GM23338 (cell line): ENCODE measurements at regions not wholly inside any gene's neighbourhood (a gene's known extent, or its start where the extent isn't known, plus 50 kb on each side); places are given as distances from the start of the nearest gene placed in this dataset.

Source experiments
- CREB1 ChIP-seq: fragments of 250-450 bp; sonication (Bioruptor Pico); IDR thresholded peaks from 2 replicates; pipeline ENCODE4 v1.5.0; 2020; ENCODE audit warnings: low read depth, mild to moderate bottlenecking, moderate library complexity
- ETS1 ChIP-seq: IDR thresholded peaks from 2 replicates; pipeline ENCODE4 v1.6.1; 2016; ENCODE audit warnings: antibody characterized with exemption
- EZH2 ChIP-seq: fragments of 200-600 bp; sonication (generic); IDR thresholded peaks from one replicate; pipeline ENCODE4 v1.8.0; 2017; ENCODE audit warnings: antibody characterized with exemption, mild to moderate bottlenecking, low read depth; ENCODE audit not compliant: unreplicated experiment
- EZH2phosphoT487 ChIP-seq: fragments of 200-600 bp; sonication (generic); IDR thresholded peaks from one replicate; pipeline ENCODE4 v1.8.1; 2018; ENCODE audit warnings: antibody characterized with exemption; ENCODE audit not compliant: unreplicated experiment
- JUNB ChIP-seq: IDR thresholded peaks from one replicate; pipeline ENCODE4 v1.6.1; 2016; ENCODE audit warnings: antibody characterized with exemption; ENCODE audit not compliant: unreplicated experiment
- NANOG ChIP-seq: IDR thresholded peaks from 2 replicates; pipeline ENCODE4 v1.6.1; 2016; ENCODE audit warnings: antibody characterized with exemption, borderline replicate concordance
- POLR2AphosphoS5 ChIP-seq: IDR thresholded peaks from 2 replicates; pipeline ENCODE4 v1.6.1; 2016; ENCODE audit warnings: antibody characterized with exemption, low read depth
- STAT1 ChIP-seq: IDR thresholded peaks from one replicate; pipeline ENCODE4 v1.6.1; 2016; ENCODE audit warnings: antibody characterized with exemption; ENCODE audit not compliant: unreplicated experiment
- ZNF114 ChIP-seq: fragments of 250-450 bp; sonication (Bioruptor Pico); IDR thresholded peaks from 2 replicates; pipeline ENCODE4 v1.5.0; 2020; ENCODE audit warnings: mild to moderate bottlenecking, moderate library complexity
- ZNF331 ChIP-seq: fragments of 250-450 bp; sonication (Bioruptor Pico); IDR thresholded peaks from 2 replicates; pipeline ENCODE4 v1.5.0; 2020; ENCODE audit warnings: low read depth, mild to moderate bottlenecking, moderate library complexity
- TF ChIP-seq, protein P1 (sequence below), 2 experiments: fragments of 200-600 bp in 1 of 2; sonication (generic) in 1 of 2; conservative IDR thresholded peaks; 2 replicates each; pipeline versions ENCODE4 v1.5.1 to v1.6.1; 2016 to 2017; ENCODE audit warnings: antibody characterized with exemption in 2 of 2, low read depth in 2 of 2, mild to moderate bottlenecking in 2 of 2, moderate library complexity in 1 of 2
- TF ChIP-seq, protein P2 (sequence below): IDR thresholded peaks from one replicate; pipeline ENCODE4 v1.6.1; 2018; ENCODE audit warnings: antibody characterized with exemption; ENCODE audit not compliant: unreplicated experiment
- TF ChIP-seq, protein P3 (sequence below): fragments of 250-450 bp; sonication (Bioruptor Pico); IDR thresholded peaks from 2 replicates; pipeline ENCODE4 v1.5.0; 2020; ENCODE audit warnings: mild to moderate bottlenecking, moderate library complexity

GRCh38 chr12:114189266-114189665, 216.7 kb downstream of the TBX5 start:
- TF ChIP-seq, protein P1, sequence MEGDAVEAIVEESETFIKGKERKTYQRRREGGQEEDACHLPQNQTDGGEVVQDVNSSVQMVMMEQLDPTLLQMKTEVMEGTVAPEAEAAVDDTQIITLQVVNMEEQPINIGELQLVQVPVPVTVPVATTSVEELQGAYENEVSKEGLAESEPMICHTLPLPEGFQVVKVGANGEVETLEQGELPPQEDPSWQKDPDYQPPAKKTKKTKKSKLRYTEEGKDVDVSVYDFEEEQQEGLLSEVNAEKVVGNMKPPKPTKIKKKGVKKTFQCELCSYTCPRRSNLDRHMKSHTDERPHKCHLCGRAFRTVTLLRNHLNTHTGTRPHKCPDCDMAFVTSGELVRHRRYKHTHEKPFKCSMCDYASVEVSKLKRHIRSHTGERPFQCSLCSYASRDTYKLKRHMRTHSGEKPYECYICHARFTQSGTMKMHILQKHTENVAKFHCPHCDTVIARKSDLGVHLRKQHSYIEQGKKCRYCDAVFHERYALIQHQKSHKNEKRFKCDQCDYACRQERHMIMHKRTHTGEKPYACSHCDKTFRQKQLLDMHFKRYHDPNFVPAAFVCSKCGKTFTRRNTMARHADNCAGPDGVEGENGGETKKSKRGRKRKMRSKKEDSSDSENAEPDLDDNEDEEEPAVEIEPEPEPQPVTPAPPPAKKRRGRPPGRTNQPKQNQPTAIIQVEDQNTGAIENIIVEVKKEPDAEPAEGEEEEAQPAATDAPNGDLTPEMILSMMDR (conservative IDR thresholded peaks at IDR 0.05; ENCODE audit: low read depth in 2 of 2): no peak
- TF ChIP-seq POLR2AphosphoS5 (no peak), EZH2 (no peak), ZNF114 (CRISPR knock-in tag) (no peak), CREB1 (CRISPR knock-in tag) (no peak), JUNB (no peak), EZH2phosphoT487 (no peak), STAT1 (no peak), NANOG (no peak), ETS1 (no peak), ZNF331 (CRISPR knock-in tag) (no peak)
- TF ChIP-seq, protein P2, sequence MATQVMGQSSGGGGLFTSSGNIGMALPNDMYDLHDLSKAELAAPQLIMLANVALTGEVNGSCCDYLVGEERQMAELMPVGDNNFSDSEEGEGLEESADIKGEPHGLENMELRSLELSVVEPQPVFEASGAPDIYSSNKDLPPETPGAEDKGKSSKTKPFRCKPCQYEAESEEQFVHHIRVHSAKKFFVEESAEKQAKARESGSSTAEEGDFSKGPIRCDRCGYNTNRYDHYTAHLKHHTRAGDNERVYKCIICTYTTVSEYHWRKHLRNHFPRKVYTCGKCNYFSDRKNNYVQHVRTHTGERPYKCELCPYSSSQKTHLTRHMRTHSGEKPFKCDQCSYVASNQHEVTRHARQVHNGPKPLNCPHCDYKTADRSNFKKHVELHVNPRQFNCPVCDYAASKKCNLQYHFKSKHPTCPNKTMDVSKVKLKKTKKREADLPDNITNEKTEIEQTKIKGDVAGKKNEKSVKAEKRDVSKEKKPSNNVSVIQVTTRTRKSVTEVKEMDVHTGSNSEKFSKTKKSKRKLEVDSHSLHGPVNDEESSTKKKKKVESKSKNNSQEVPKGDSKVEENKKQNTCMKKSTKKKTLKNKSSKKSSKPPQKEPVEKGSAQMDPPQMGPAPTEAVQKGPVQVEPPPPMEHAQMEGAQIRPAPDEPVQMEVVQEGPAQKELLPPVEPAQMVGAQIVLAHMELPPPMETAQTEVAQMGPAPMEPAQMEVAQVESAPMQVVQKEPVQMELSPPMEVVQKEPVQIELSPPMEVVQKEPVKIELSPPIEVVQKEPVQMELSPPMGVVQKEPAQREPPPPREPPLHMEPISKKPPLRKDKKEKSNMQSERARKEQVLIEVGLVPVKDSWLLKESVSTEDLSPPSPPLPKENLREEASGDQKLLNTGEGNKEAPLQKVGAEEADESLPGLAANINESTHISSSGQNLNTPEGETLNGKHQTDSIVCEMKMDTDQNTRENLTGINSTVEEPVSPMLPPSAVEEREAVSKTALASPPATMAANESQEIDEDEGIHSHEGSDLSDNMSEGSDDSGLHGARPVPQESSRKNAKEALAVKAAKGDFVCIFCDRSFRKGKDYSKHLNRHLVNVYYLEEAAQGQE: no peak
- TF ChIP-seq, protein P3, sequence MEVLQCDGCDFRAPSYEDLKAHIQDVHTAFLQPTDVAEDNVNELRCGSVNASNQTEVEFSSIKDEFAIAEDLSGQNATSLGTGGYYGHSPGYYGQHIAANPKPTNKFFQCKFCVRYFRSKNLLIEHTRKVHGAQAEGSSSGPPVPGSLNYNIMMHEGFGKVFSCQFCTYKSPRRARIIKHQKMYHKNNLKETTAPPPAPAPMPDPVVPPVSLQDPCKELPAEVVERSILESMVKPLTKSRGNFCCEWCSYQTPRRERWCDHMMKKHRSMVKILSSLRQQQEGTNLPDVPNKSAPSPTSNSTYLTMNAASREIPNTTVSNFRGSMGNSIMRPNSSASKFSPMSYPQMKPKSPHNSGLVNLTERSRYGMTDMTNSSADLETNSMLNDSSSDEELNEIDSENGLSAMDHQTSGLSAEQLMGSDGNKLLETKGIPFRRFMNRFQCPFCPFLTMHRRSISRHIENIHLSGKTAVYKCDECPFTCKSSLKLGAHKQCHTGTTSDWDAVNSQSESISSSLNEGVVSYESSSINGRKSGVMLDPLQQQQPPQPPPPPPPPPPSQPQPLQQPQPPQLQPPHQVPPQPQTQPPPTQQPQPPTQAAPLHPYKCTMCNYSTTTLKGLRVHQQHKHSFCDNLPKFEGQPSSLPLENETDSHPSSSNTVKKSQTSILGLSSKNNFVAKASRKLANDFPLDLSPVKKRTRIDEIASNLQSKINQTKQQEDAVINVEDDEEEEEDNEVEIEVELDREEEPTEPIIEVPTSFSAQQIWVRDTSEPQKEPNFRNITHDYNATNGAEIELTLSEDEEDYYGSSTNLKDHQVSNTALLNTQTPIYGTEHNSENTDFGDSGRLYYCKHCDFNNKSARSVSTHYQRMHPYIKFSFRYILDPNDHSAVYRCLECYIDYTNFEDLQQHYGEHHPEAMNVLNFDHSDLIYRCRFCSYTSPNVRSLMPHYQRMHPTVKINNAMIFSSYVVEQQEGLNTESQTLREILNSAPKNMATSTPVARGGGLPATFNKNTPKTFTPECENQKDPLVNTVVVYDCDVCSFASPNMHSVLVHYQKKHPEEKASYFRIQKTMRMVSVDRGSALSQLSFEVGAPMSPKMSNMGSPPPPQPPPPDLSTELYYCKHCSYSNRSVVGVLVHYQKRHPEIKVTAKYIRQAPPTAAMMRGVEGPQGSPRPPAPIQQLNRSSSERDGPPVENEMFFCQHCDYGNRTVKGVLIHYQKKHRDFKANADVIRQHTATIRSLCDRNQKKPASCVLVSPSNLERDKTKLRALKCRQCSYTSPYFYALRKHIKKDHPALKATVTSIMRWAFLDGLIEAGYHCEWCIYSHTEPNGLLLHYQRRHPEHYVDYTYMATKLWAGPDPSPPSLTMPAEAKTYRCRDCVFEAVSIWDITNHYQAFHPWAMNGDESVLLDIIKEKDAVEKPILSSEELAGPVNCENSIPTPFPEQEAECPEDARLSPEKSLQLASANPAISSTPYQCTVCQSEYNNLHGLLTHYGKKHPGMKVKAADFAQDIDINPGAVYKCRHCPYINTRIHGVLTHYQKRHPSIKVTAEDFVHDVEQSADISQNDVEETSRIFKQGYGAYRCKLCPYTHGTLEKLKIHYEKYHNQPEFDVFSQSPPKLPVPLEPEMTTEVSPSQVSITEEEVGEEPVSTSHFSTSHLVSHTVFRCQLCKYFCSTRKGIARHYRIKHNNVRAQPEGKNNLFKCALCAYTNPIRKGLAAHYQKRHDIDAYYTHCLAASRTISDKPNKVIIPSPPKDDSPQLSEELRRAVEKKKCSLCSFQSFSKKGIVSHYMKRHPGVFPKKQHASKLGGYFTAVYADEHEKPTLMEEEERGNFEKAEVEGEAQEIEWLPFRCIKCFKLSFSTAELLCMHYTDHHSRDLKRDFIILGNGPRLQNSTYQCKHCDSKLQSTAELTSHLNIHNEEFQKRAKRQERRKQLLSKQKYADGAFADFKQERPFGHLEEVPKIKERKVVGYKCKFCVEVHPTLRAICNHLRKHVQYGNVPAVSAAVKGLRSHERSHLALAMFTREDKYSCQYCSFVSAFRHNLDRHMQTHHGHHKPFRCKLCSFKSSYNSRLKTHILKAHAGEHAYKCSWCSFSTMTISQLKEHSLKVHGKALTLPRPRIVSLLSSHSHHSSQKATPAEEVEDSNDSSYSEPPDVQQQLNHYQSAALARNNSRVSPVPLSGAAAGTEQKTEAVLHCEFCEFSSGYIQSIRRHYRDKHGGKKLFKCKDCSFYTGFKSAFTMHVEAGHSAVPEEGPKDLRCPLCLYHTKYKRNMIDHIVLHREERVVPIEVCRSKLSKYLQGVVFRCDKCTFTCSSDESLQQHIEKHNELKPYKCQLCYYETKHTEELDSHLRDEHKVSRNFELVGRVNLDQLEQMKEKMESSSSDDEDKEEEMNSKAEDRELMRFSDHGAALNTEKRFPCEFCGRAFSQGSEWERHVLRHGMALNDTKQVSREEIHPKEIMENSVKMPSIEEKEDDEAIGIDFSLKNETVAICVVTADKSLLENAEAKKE (CRISPR knock-in tag): no peak
